Astrocyte of the spinal cord (primary cell): ENCODE measurements at regions not wholly inside any gene's neighbourhood (a gene's known extent, or its start where the extent isn't known, plus 50 kb on each side); places are given as distances from the start of the nearest gene placed in this dataset.
A peak's percentile ranks its signal among the peaks of the same experiment; 100 is the strongest.

Experiments
- DNase-seq: peaks from one replicate; pipeline ENCODE4 v3.0.0; 2011; ENCODE audit warnings: low read depth, low spot score
- H3K4me3 ChIP-seq: 2 replicates; pipeline ENCODE4 v1.5.1; 2011; ENCODE audit warnings: low read depth, mild to moderate bottlenecking, low read length, moderate library complexity
- CTCF ChIP-seq: IDR thresholded peaks from 2 replicates; pipeline ENCODE4 v1.5.1; 2012; ENCODE audit warnings: low read depth, mild to moderate bottlenecking, low read length, inconsistent platforms
- in situ Hi-C: cut with HindIII; loops from 2 replicates; pipeline ENCODE4 v1.10.0; 2017; ENCODE audit warnings: low sequenced_read_pairs

GRCh38 chr2:856041-856440 lies 94.6 kb upstream of the SNTG2 start:
- no peak for TF ChIP-seq CTCF
- H3K4me3 ChIP-seq: no peak overlapping the region
- in situ Hi-C loops: no loop called here
- DNase-seq: no peak

- no peak for TF ChIP-seq CTCF
- no peak overlapping the region for H3K4me3 ChIP-seq
- DNase-seq: no peak
- in situ Hi-C loops: no loop called here
Measured at GRCh38 chr2:855177-855576, 95.5 kb upstream of the SNTG2 start.

GRCh38 chr2:854460-854859 lies 96.2 kb upstream of the SNTG2 start:
- TF ChIP-seq CTCF: peak; percentile 43
- DNase-seq: no peak
- no peak overlapping the region for H3K4me3 ChIP-seq
- in situ Hi-C loops: no loop called here

GRCh38 chr2:853203-853870 lies 97.3 kb upstream of the SNTG2 start:
- TF ChIP-seq CTCF: no peak
- DNase-seq: no peak
- H3K4me3 ChIP-seq: no peak overlapping the region
- in situ Hi-C loops: no loop called here

GRCh38 chr2:852168-852567 lies 98.5 kb upstream of the SNTG2 start:
- in situ Hi-C loops: no loop called here

GRCh38 chr2:851680-852079 lies 99.0 kb upstream of the SNTG2 start:
- DNase-seq: no peak
- H3K4me3 ChIP-seq: no peak overlapping the region
- in situ Hi-C loops: no loop called here
- no peak for TF ChIP-seq CTCF

More at GRCh38 chr2:852168-852567, 98.5 kb upstream of the SNTG2 start:
- TF ChIP-seq CTCF: no peak
- DNase-seq: no peak
- no peak overlapping the region for H3K4me3 ChIP-seq

- TF ChIP-seq CTCF: no peak
Measured at GRCh38 chr2:851078-851477, 99.6 kb upstream of the SNTG2 start.

More at GRCh38 chr2:851078-851477, 99.6 kb upstream of the SNTG2 start:
- DNase-seq: no peak
- in situ Hi-C loops: no loop called here
- H3K4me3 ChIP-seq: no peak overlapping the region
